ENCODE measurements at regions not wholly inside any gene's neighbourhood (a gene's known extent, or its start where the extent isn't known, plus 50 kb on each side); places are given as distances from the start of the nearest gene placed in this dataset.

DNA sequence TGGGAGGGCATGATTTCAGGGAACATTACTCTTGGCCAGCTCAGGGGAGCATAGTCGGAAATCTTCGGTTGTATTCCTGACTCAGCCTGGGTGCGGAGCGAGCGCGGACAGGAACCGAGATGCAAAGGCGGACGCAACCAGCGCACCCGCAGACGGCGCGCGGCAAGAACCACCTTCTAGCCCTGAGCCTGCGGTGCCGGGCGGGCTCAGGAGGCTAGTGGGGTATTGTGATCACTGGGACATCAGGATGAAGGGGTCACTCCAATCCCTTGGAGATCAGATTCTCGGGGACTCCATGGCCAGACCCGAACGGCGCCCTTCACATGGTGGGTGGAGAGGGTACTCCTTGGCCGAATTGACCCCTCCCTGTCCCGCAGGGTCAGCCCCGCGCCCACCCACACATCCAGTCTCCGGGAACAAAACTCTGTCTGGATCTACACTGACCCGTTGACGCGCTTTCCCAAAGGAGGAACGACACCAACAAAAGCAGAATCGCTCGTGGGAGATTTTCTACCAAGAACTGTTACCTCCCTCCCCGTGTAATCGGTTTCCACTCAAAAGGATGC, 730.5 kb downstream of the ZWINT start:
- ChIA-PET CTCF (no interaction called here), SMC1A (ENCODE audit: uncharacterized antibody, unreplicated experiment) (no interaction called here), RAD21 (ENCODE audit: unreplicated experiment) (no interaction called here), POLR2A (no interaction called here)
- H3K36me3 ChIP-seq (ENCODE audit: control insufficient read depth in 2 of 2, insufficient read depth in 2 of 2, low read length in 1 of 2): no peaks in the 10 kb centered on the region
- H3K27me3 ChIP-seq (replicated peaks in 1 of 2; ENCODE audit: control insufficient read depth in 2 of 2, insufficient read depth in 2 of 2, low read length in 1 of 2): peaks cover 0 to 5% of the 10 kb centered on the region in 2 experiments; a peak in 3 of 4 replicates
- WGBS (ENCODE audit: insufficient coverage, insufficient replicate concordance, low lambda C conversion rate, missing lambda C conversion rate): 50% methylated on average over 34 of the region's 35 CpGs
- FAIRE-seq (no peak), ATAC-seq (no peak), DNase-seq (ENCODE audit: low read depth, low spot score) (no peak)
- no peaks in the 10 kb centered on the region for H3K4me1 ChIP-seq (ENCODE audit: control insufficient read depth, insufficient read depth, low read length)
- intact Hi-C loops (cut with micrococcal nuclease; ENCODE audit: unreplicated experiment): loop anchor here (10.0 kb wide), 1 partner anchor 546 kb away; no protein-coding TSS in a partner anchor
- H3K79me2 ChIP-seq (ENCODE audit: control insufficient read depth, insufficient read depth, low read length): no peaks in the 10 kb centered on the region
- H3K9ac ChIP-seq (ENCODE audit: control insufficient read depth, insufficient read depth, low read length): no peak overlapping the region
- no peaks in the 10 kb centered on the region; the same call in 2 of the 3 replicates for H3K9me3 ChIP-seq (replicated peaks; ENCODE audit: control insufficient read depth, insufficient read depth, low read length)
- in situ Hi-C loops (cut with MboI): no loop called here
- no peak overlapping the region for H2AFZ ChIP-seq (ENCODE audit: control insufficient read depth, low read depth, low read length)
- BruUV-seq (replicated peaks): no TSS peak
- H3K4me2 ChIP-seq (ENCODE audit: control insufficient read depth, insufficient read depth): peak overlapping the region; percentile 30; the same call in 1 of the 2 replicates
- no peak overlapping the region for H3K4me3 ChIP-seq
- H4K20me1 ChIP-seq (ENCODE audit: control insufficient read depth, insufficient read depth): no peaks in the 10 kb centered on the region
- no peak for TF ChIP-seq NR2F1 (conservative IDR thresholded peaks at IDR 0.05)
- TF ChIP-seq USF2 (IDR thresholded peaks at IDR 0.05; ENCODE audit: borderline replicate concordance, low read depth, low read length): no peak
- TF ChIP-seq GATAD2B (conservative IDR thresholded peaks at IDR 0.05; ENCODE audit: low read depth): no peak
- no peak overlapping the region for H3K27ac ChIP-seq (ENCODE audit: control insufficient read depth, insufficient read depth)

DNA sequence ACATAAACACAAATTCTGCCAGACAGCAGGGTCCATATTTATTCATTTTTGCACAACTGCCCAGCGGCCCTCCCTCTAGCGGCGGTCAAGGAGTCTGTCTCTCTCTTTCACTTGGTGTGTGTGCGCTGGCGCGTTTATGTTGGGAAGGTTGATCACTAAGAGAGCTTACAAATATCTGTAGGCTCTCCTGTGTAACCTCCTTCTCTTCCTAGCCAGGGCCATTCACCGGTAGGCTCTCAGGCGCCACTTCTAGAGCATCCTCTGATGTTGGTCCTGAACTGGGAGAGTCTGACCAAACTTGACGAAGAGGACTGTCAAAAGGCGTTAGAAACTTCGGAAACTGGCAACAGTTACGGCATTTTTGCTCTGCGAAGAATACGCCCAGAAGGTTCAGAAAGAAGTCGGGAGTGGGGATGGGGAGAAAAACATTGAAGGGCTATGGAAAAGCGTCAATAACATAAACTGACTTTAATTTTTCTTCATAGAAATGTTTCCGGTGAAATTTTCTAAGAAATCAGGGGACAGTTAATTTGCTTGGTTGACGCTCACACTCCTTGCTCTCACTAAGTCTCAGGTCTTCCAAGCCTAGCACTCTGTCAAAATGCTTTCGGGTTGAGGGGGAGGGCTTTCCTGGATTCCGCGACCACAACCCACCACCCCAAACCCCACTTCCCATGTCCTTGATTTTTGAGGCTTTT, 731.1 kb downstream of the ZWINT start:
- H3K9me3 ChIP-seq (replicated peaks; ENCODE audit: control insufficient read depth, insufficient read depth, low read length): no peaks in the 10 kb centered on the region; the same call in 2 of the 3 replicates
- no peaks in the 10 kb centered on the region for H4K20me1 ChIP-seq (ENCODE audit: control insufficient read depth, insufficient read depth)
- intact Hi-C loops (cut with micrococcal nuclease; ENCODE audit: unreplicated experiment): loop anchor here (10.0 kb wide), 1 partner anchor 545 kb away; no protein-coding TSS in a partner anchor
- H3K27ac ChIP-seq (ENCODE audit: control insufficient read depth, insufficient read depth): no peak overlapping the region
- 50% methylated on average over 21 of the region's 21 CpGs for WGBS (ENCODE audit: insufficient coverage, insufficient replicate concordance, low lambda C conversion rate, missing lambda C conversion rate)
- BruUV-seq (replicated peaks): no TSS peak
- ChIA-PET POLR2A (no interaction called here), CTCF (no interaction called here), SMC1A (ENCODE audit: uncharacterized antibody, unreplicated experiment) (no interaction called here), RAD21 (ENCODE audit: unreplicated experiment) (no interaction called here)
- FAIRE-seq (no peak), DNase-seq (ENCODE audit: low read depth, low spot score) (no peak), ATAC-seq (peak; percentile 46; the same call in 2 of the 3 replicates)
- H2AFZ ChIP-seq (ENCODE audit: control insufficient read depth, low read depth, low read length): no peak overlapping the region
- no peak overlapping the region for H3K4me3 ChIP-seq
- H3K9ac ChIP-seq (ENCODE audit: control insufficient read depth, insufficient read depth, low read length): no peak overlapping the region
- in situ Hi-C loops (cut with MboI): no loop called here
- H3K79me2 ChIP-seq (ENCODE audit: control insufficient read depth, insufficient read depth, low read length): no peaks in the 10 kb centered on the region
- H3K36me3 ChIP-seq (ENCODE audit: control insufficient read depth in 2 of 2, insufficient read depth in 2 of 2, low read length in 1 of 2): no peaks in the 10 kb centered on the region
- no peak overlapping the region for H3K4me2 ChIP-seq (ENCODE audit: control insufficient read depth, insufficient read depth)
- no peaks in the 10 kb centered on the region for H3K4me1 ChIP-seq (ENCODE audit: control insufficient read depth, insufficient read depth, low read length)
- peaks cover 0 to 5% of the 10 kb centered on the region in 2 experiments; a peak in 3 of 4 replicates for H3K27me3 ChIP-seq (replicated peaks in 1 of 2; ENCODE audit: control insufficient read depth in 2 of 2, insufficient read depth in 2 of 2, low read length in 1 of 2)
- TF ChIP-seq ZBTB33 (IDR thresholded peaks at IDR 0.05): no peak
- TF ChIP-seq CTCF (IDR thresholded peaks at IDR 0.05 in 2 of 3, conservative IDR thresholded peaks at IDR 0.05 in 1 of 3; ENCODE audit: control insufficient read depth in 2 of 3, extremely low read depth in 1 of 3, insufficient read depth in 1 of 3, low read depth in 3 of 3, low read length in 3 of 3): peak in 2 of 3 experiments; percentile 26 to 38; a peak in 3 of 6 replicates
- TF ChIP-seq MLLT1 (IDR thresholded peaks at IDR 0.05): no peak
- TF ChIP-seq, protein P1, sequence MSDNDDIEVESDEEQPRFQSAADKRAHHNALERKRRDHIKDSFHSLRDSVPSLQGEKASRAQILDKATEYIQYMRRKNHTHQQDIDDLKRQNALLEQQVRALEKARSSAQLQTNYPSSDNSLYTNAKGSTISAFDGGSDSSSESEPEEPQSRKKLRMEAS (IDR thresholded peaks at IDR 0.05; ENCODE audit: low read depth, low read length): no peak
